HepG2 (cell line): ENCODE measurements at regions not wholly inside any gene's neighbourhood (a gene's known extent, or its start where the extent isn't known, plus 50 kb on each side); places are given as distances from the start of the nearest gene placed in this dataset.

Experiments used
- ATAC-seq: fragments of 200-7000 bp; cut with Tn5 transposase; 3 replicates; pipeline ENCODE4 v1.9.1; 2020; ENCODE audit warnings: mild to moderate bottlenecking, moderate library complexity
- BruUV-seq: library from RNA; stranded (reverse); fragments of 400-500 nt; replicated peaks from 2 replicates; lab custom pipeline; 2021; lab: Mats Ljungman, UMichigan
- CTCF ChIA-PET: fragments of 300-600 bp; formaldehyde crosslinking; extraction: SDS; loops from one replicate; lab custom pipeline; 2021; ENCODE audit warnings: low total read pairs, inconsistent platforms, low intra/inter-chr PET ratio; lab: Yijun Ruan, JAX
- POLR2A ChIA-PET: fragments of 350-600 bp; sonication (Branson Sonifier 250); formaldehyde crosslinking; loops from one replicate; lab custom pipeline; 2020; ENCODE audit warnings: antibody characterized with exemption, inconsistent platforms; lab: Yijun Ruan, JAX
- DNase-seq: peaks from one replicate; pipeline ENCODE4 v3.0.0-alpha.2; 2015; ENCODE audit warnings: low spot score
- FAIRE-seq: peaks from 3 replicates; lab custom pipeline; 2011; peaks lifted over from hg19 to GRCh38; lab: Jason Lieb, UNC
- H2AFZ ChIP-seq: one replicate; pipeline ENCODE4 v1.6.1; 2011; ENCODE audit warnings: low read length, inconsistent platforms
- H3K27ac ChIP-seq: fragments of 300-600 bp; 3 replicates; pipeline ENCODE4 v1.8.0; 2011; ENCODE audit warnings: mixed run types, mild to moderate bottlenecking, mixed read lengths, low read length, inconsistent platforms; ENCODE audit not compliant: insufficient read depth; ENCODE audit errors: extremely low read length
- H3K27me3 ChIP-seq, 2 experiments: fragments of 200-600 bp in 1 of 2; 2 replicates in 1 of 2; 3 replicates in 1 of 2; pipeline versions ENCODE4 v1.6.0 to v1.8.0; 2011; ENCODE audit warnings: low read length in 2 of 2, mild to moderate bottlenecking in 2 of 2, moderate library complexity in 2 of 2, inconsistent platforms in 1 of 2; ENCODE audit not compliant: insufficient read depth in 2 of 2, control insufficient read depth in 1 of 2
- H3K36me3 ChIP-seq, 2 experiments: fragments of 200-600 bp in 1 of 2; replicated peaks in 1 of 2; 2 replicates in 1 of 2; 3 replicates in 1 of 2; pipeline versions ENCODE4 v1.5.1 to v1.8.0; 2011; ENCODE audit warnings: low read length in 2 of 2, inconsistent platforms in 1 of 2; ENCODE audit not compliant: insufficient read depth in 2 of 2, control insufficient read depth in 1 of 2
- H3K4me1 ChIP-seq: 2 replicates; pipeline ENCODE4 v1.5.1; 2012; ENCODE audit warnings: low read length, inconsistent platforms; ENCODE audit not compliant: insufficient read depth
- H3K4me2 ChIP-seq: 2 replicates; pipeline ENCODE4 v1.6.0; 2011; ENCODE audit warnings: low read depth, low read length, inconsistent platforms
- H3K4me3 ChIP-seq, 3 experiments: fragments of 200-600 bp in 1 of 3; sonication (generic), shearing (Covaris generic) in 1 of 3; replicated peaks in 1 of 3; 2 replicates each; pipeline ENCODE4 v1.5.1; 2011 to 2016; ENCODE audit warnings: low read length in 3 of 3, inconsistent platforms in 2 of 3, low read depth in 2 of 3, mild to moderate bottlenecking in 2 of 3, control low read depth in 1 of 3, mixed read lengths in 1 of 3; ENCODE audit not compliant: insufficient read depth in 1 of 3
- H3K79me2 ChIP-seq: one replicate; pipeline ENCODE4 v1.6.1; 2011; ENCODE audit warnings: low read length, inconsistent platforms; ENCODE audit not compliant: insufficient read depth
- H3K9ac ChIP-seq: 2 replicates; pipeline ENCODE4 v1.6.0; 2011; ENCODE audit warnings: mild to moderate bottlenecking, low read depth, low read length, inconsistent platforms; ENCODE audit not compliant: insufficient read depth
- H3K9me3 ChIP-seq: 2 replicates; pipeline ENCODE4 v1.5.1; 2012; ENCODE audit warnings: mild to moderate bottlenecking, low read length
- H4K20me1 ChIP-seq: 2 replicates; pipeline ENCODE4 v1.6.0; 2011; ENCODE audit warnings: inconsistent platforms, mild to moderate bottlenecking, low read length, moderate library complexity; ENCODE audit not compliant: insufficient read depth
- DPF2 ChIP-seq: sonication (generic); formaldehyde crosslinking; IDR thresholded peaks from 2 replicates; pipeline ENCODE4 v1.4.0; 2020; ENCODE audit warnings: mild to moderate bottlenecking, low read depth, missing genetic modification reagents, borderline replicate concordance
- FOXA1 ChIP-seq, 2 experiments: fragments of 450-650 bp in 1 of 2; sonication (generic) in 1 of 2; formaldehyde crosslinking in 1 of 2; IDR thresholded peaks; 2 replicates each; pipeline versions ENCODE4 v1.4.0 to v1.6.1; 2016 to 2020; ENCODE audit warnings: missing genetic modification reagents in 1 of 2
- KDM2A ChIP-seq: sonication (generic); formaldehyde crosslinking; IDR thresholded peaks from 2 replicates; pipeline ENCODE4 v1.4.0; 2020; ENCODE audit warnings: low read depth, missing genetic modification reagents, borderline replicate concordance
- KDM5B ChIP-seq: sonication (generic); formaldehyde crosslinking; IDR thresholded peaks from 2 replicates; pipeline ENCODE4 v1.4.0; 2020; ENCODE audit warnings: missing genetic modification reagents, mild to moderate bottlenecking, borderline replicate concordance
- PITX1 ChIP-seq: sonication (generic); formaldehyde crosslinking; IDR thresholded peaks from 2 replicates; pipeline ENCODE4 v1.5.1; 2020; ENCODE audit warnings: mild to moderate bottlenecking, missing genetic modification reagents
- POLR2AphosphoS5 ChIP-seq: IDR thresholded peaks from 2 replicates; pipeline ENCODE4 v1.6.1; 2012; ENCODE audit warnings: low read depth, low read length
- RBM39 ChIP-seq: fragments of 200-400 bp; formaldehyde crosslinking; IDR thresholded peaks from one replicate; pipeline ENCODE4 v1.6.1; 2018; ENCODE audit warnings: antibody characterized with exemption, mild to moderate bottlenecking, low read depth, low read length; ENCODE audit not compliant: poor library complexity, severe bottlenecking
- SOX5 ChIP-seq: IDR thresholded peaks from 2 replicates; pipeline ENCODE4 v1.6.1; 2016; ENCODE audit warnings: borderline replicate concordance
- ZBTB7B ChIP-seq: sonication (generic); formaldehyde crosslinking; IDR thresholded peaks from 2 replicates; pipeline ENCODE4 v1.4.0; 2020; ENCODE audit warnings: missing genetic modification reagents
- ZNF205 ChIP-seq: IDR thresholded peaks from 2 replicates; pipeline ENCODE4 v1.6.1; 2018; ENCODE audit warnings: missing biosample characterization, missing genetic modification reagents
- ZNF225 ChIP-seq: sonication (generic); formaldehyde crosslinking; IDR thresholded peaks from 2 replicates; pipeline ENCODE4 v1.4.0; 2020; ENCODE audit warnings: mild to moderate bottlenecking, missing genetic modification reagents
- WGBS: methylation state at CpG from one replicate; pipeline ENCODE4 v1.1.6; 2017; ENCODE audit warnings: low lambda C conversion rate; 5-methylcytosine and 5-hydroxymethylcytosine counted together
- in situ Hi-C: cut with HindIII; loops from 2 replicates; pipeline ENCODE4 v1.10.0; 2017; ENCODE audit warnings: low pct_unique_long_range_greater_than_20kb; ENCODE audit not compliant: extremely low pct_ligation_motif_present
- intact Hi-C: fragments of 100-400 bp; cut with micrococcal nuclease; formaldehyde crosslinking; loops from one replicate; pipeline ENCODE4 v1.10.0; 2022; ENCODE audit not compliant: unreplicated experiment
- TF ChIP-seq, protein P1 (sequence below): sonication (generic); formaldehyde crosslinking; IDR thresholded peaks from 2 replicates; pipeline ENCODE4 v1.5.1; 2020; ENCODE audit warnings: mild to moderate bottlenecking, moderate library complexity, missing genetic modification reagents
- TF ChIP-seq, protein P2 (sequence below): sonication (generic); formaldehyde crosslinking; IDR thresholded peaks from 2 replicates; pipeline ENCODE4 v1.4.0; 2020; ENCODE audit warnings: mild to moderate bottlenecking, missing genetic modification reagents
- TF ChIP-seq, protein P3 (sequence below), 2 experiments: sonication (generic) in 1 of 2; formaldehyde crosslinking in 1 of 2; IDR thresholded peaks; 2 replicates each; pipeline versions ENCODE4 v1.4.0 to v1.6.1; 2016 to 2020; ENCODE audit warnings: borderline replicate concordance in 1 of 2, low read depth in 1 of 2, mild to moderate bottlenecking in 1 of 2, missing genetic modification reagents in 1 of 2
- TF ChIP-seq, protein P4 (sequence below): sonication (generic); formaldehyde crosslinking; conservative IDR thresholded peaks from 2 replicates; pipeline ENCODE4 v1.5.0; 2020; ENCODE audit warnings: missing genetic modification reagents

DNA sequence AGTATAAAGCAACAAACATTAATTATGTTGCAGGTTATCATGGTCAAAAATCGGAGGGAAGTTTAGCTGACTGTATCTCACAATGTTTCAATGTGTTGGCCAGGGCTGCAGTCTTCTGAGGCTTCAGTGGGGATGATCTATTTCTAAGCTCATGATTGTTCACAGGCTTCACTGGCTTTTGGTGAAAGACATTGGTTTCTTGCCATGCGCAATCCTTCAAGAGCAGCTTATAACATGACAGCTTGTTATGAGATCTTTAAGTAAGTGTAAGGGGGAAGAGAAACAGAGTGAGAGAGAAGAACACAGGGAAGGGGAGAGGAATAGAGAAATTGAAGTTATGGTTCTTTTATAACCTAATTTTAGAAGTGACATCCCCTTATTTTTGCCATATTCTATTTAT lies 385.9 kb upstream of the CHD1 start (continued):
- TF ChIP-seq, protein P1, sequence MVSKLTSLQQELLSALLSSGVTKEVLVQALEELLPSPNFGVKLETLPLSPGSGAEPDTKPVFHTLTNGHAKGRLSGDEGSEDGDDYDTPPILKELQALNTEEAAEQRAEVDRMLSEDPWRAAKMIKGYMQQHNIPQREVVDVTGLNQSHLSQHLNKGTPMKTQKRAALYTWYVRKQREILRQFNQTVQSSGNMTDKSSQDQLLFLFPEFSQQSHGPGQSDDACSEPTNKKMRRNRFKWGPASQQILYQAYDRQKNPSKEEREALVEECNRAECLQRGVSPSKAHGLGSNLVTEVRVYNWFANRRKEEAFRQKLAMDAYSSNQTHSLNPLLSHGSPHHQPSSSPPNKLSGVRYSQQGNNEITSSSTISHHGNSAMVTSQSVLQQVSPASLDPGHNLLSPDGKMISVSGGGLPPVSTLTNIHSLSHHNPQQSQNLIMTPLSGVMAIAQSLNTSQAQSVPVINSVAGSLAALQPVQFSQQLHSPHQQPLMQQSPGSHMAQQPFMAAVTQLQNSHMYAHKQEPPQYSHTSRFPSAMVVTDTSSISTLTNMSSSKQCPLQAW (CRISPR knock-in tag), result no peak
- TF ChIP-seq ZNF205 (CRISPR knock-in tag), result no peak
- TF ChIP-seq KDM5B (CRISPR knock-in tag), result no peak
- TF ChIP-seq, protein P2, sequence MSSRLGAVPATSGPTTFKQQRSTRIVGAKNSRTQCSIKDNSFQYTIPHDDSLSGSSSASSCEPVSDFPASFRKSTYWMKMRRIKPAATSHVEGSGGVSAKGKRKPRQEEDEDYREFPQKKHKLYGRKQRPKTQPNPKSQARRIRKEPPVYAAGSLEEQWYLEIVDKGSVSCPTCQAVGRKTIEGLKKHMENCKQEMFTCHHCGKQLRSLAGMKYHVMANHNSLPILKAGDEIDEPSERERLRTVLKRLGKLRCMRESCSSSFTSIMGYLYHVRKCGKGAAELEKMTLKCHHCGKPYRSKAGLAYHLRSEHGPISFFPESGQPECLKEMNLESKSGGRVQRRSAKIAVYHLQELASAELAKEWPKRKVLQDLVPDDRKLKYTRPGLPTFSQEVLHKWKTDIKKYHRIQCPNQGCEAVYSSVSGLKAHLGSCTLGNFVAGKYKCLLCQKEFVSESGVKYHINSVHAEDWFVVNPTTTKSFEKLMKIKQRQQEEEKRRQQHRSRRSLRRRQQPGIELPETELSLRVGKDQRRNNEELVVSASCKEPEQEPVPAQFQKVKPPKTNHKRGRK (CRISPR knock-in tag), result no peak

DNA sequence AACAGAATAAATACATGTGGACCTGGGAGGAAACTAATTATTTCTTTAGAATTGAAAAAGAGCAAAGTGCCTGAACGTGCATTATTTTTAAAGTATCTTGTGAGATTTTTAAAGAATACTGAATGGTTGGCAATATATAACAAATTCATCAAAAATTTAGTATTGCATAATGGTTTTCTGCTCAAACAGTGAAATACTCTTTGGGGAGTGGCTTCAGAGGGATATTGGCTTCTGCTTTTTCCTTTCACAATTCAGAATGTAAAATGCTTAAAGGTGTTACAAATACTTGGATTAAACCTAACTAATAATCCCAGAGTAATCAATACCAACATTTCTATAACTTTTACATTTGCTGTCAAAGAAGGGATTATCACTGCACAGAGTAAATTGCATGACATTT lies 379.3 kb upstream of the CHD1 start:
- Histone ChIP-seq H4K20me1 (no peaks in the 10 kb centered on the region), H3K9me3 (no peaks in the 10 kb centered on the region), H3K9ac (no peak overlapping the region), H3K4me1 (no peaks in the 10 kb centered on the region), H3K4me2 (no peak overlapping the region), H3K27ac (no peak overlapping the region), H3K4me3 (no peak overlapping the region), H3K79me2 (no peaks in the 10 kb centered on the region), H3K27me3 (no peaks in the 10 kb centered on the region), H3K36me3 (no peaks in the 10 kb centered on the region), H2AFZ (no peak overlapping the region)
- ATAC-seq (no peak), DNase-seq (no peak), FAIRE-seq (no peak)
- WGBS, result 0% methylated on average over 1 of the region's 1 CpG
- intact Hi-C loops, result no loop called here
- in situ Hi-C loops, result no loop called here
- BruUV-seq, result no TSS peak
- POLR2A ChIA-PET, result no interaction called here
- CTCF ChIA-PET, result no interaction called here
- TF ChIP-seq DPF2 (CRISPR knock-in tag) (no peak), SOX5 (CRISPR knock-in tag) (no peak), PITX1 (no peak), POLR2AphosphoS5 (no peak), ZNF225 (CRISPR knock-in tag) (no peak), RBM39 (no peak), KDM2A (no peak), ZBTB7B (no peak), FOXA1 (IDR thresholded peaks at IDR 0.05) (no peak), FOXA1 (CRISPR knock-in tag; IDR thresholded peaks at IDR 0.05) (no peak)
- TF ChIP-seq, protein P3, sequence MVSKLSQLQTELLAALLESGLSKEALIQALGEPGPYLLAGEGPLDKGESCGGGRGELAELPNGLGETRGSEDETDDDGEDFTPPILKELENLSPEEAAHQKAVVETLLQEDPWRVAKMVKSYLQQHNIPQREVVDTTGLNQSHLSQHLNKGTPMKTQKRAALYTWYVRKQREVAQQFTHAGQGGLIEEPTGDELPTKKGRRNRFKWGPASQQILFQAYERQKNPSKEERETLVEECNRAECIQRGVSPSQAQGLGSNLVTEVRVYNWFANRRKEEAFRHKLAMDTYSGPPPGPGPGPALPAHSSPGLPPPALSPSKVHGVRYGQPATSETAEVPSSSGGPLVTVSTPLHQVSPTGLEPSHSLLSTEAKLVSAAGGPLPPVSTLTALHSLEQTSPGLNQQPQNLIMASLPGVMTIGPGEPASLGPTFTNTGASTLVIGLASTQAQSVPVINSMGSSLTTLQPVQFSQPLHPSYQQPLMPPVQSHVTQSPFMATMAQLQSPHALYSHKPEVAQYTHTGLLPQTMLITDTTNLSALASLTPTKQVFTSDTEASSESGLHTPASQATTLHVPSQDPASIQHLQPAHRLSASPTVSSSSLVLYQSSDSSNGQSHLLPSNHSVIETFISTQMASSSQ (IDR thresholded peaks at IDR 0.05; ENCODE audit: low read depth), result no peak
- TF ChIP-seq, protein P3 (CRISPR knock-in tag; IDR thresholded peaks at IDR 0.05; ENCODE audit: borderline replicate concordance), result no peak
- TF ChIP-seq, protein P4, sequence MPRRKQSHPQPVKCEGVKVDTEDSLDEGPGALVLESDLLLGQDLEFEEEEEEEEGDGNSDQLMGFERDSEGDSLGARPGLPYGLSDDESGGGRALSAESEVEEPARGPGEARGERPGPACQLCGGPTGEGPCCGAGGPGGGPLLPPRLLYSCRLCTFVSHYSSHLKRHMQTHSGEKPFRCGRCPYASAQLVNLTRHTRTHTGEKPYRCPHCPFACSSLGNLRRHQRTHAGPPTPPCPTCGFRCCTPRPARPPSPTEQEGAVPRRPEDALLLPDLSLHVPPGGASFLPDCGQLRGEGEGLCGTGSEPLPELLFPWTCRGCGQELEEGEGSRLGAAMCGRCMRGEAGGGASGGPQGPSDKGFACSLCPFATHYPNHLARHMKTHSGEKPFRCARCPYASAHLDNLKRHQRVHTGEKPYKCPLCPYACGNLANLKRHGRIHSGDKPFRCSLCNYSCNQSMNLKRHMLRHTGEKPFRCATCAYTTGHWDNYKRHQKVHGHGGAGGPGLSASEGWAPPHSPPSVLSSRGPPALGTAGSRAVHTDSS (CRISPR knock-in tag), result no peak
